Uterus (tissue), 3 donors: ENCODE measurements at regions not wholly inside any gene's neighbourhood (a gene's known extent, or its start where the extent isn't known, plus 50 kb on each side); places are given as distances from the start of the nearest gene placed in this dataset.

Experiments
- DNase-seq, 2 donors: peaks; one replicate each; pipeline ENCODE4 v3.0.0-alpha.2; 2019 to 2020
- H3K27ac ChIP-seq, 2 donors: fragments of 200-600 bp; sonication (generic); 1 replicate in 1 of 2; 2 replicates in 1 of 2; pipeline ENCODE4 v1.5.1; 2016 to 2018
- H3K27me3 ChIP-seq, 2 donors: fragments of 200-600 bp; sonication (generic); one replicate each; pipeline ENCODE4 v1.5.1; 2018 to 2019; ENCODE audit warnings: control low read depth in 1 of 2
- H3K36me3 ChIP-seq, 2 donors: fragments of 200-600 bp; sonication (generic); one replicate each; pipeline ENCODE4 v1.5.1; 2019; ENCODE audit warnings: control low read depth in 1 of 2
- H3K4me1 ChIP-seq, 2 donors: fragments of 200-600 bp; sonication (generic); one replicate each; pipeline ENCODE4 v1.5.1; 2018 to 2019; ENCODE audit warnings: control low read depth in 1 of 2
- H3K4me3 ChIP-seq, 2 donors: fragments of 200-600 bp; sonication (generic); 1 replicate in 1 of 2; 2 replicates in 1 of 2; pipeline ENCODE4 v1.5.1; 2018 to 2019; ENCODE audit warnings: mild to moderate bottlenecking in 1 of 2
- H3K9me3 ChIP-seq, 2 donors: fragments of 200-600 bp; sonication (generic); one replicate each; pipeline ENCODE4 v1.5.1; 2019; ENCODE audit warnings: control low read depth in 1 of 2
- CTCF ChIP-seq, 4 experiments: fragments of 200-600 bp in 2 of 4; fragments of 450-650 bp in 2 of 4; sonication (generic) in 2 of 4; IDR thresholded peaks; one replicate each; pipeline ENCODE4 v1.5.1; 2016 to 2019; ENCODE audit warnings: antibody characterized with exemption in 4 of 4, mild to moderate bottlenecking in 2 of 4, moderate library complexity in 1 of 4
- POLR2A ChIP-seq, 2 donors: fragments of 450-650 bp; IDR thresholded peaks; one replicate each; pipeline ENCODE4 v1.6.1; 2016; ENCODE audit warnings: antibody characterized with exemption in 2 of 2, mild to moderate bottlenecking in 1 of 2, moderate library complexity in 1 of 2
- intact Hi-C: fragments of 100-400 bp; cut with DNase I; formaldehyde crosslinking; loops from one replicate; pipeline ENCODE4 v1.15.1; 2023; ENCODE audit warnings: low total_unique reads
- donor health status: DM: yes; HTN: yes; CAD: no.

- no peaks in the 10 kb centered on the region for H3K36me3 ChIP-seq
- no peaks in the 10 kb centered on the region for H3K27me3 ChIP-seq
- H3K9me3 ChIP-seq, result no peaks in the 10 kb centered on the region
- no peak for DNase-seq
- no peak overlapping the region for H3K4me3 ChIP-seq
- H3K4me1 ChIP-seq, result no peaks in the 10 kb centered on the region
- H3K27ac ChIP-seq, result no peak overlapping the region
- intact Hi-C loops, result no loop called here
- TF ChIP-seq CTCF (IDR thresholded peaks at IDR 0.05) (no peak), POLR2A (IDR thresholded peaks at IDR 0.05) (no peak)
Observed at GRCh38 chr6:1181939-1182605, 129.8 kb upstream of the FOXQ1 start.

GRCh38 chr6:1179571-1180459, 132.1 kb upstream of the FOXQ1 start:
- no peaks in the 10 kb centered on the region for H3K9me3 ChIP-seq
- H3K36me3 ChIP-seq, result no peaks in the 10 kb centered on the region
- no peak for TF ChIP-seq CTCF (IDR thresholded peaks at IDR 0.05)
- TF ChIP-seq POLR2A (IDR thresholded peaks at IDR 0.05), result no peak
- H3K27ac ChIP-seq, result no peak overlapping the region
- DNase-seq, result no peak
- no peaks in the 10 kb centered on the region for H3K4me1 ChIP-seq
- no peaks in the 10 kb centered on the region for H3K27me3 ChIP-seq
- intact Hi-C loops, result no loop called here
- no peak overlapping the region for H3K4me3 ChIP-seq

- Histone ChIP-seq H3K4me1 (no peaks in the 10 kb centered on the region), H3K27ac (no peak overlapping the region), H3K36me3 (no peaks in the 10 kb centered on the region), H3K9me3 (no peaks in the 10 kb centered on the region), H3K4me3 (no peak overlapping the region), H3K27me3 (no peaks in the 10 kb centered on the region)
- no peak for DNase-seq
- TF ChIP-seq POLR2A (IDR thresholded peaks at IDR 0.05) (no peak), CTCF (IDR thresholded peaks at IDR 0.05) (no peak)
- intact Hi-C loops, result no loop called here
Observed at GRCh38 chr6:1178590-1178989, 133.3 kb upstream of the FOXQ1 start.

- intact Hi-C loops, result no loop called here
- no peaks in the 10 kb centered on the region for H3K27me3 ChIP-seq
Observed at GRCh38 chr6:1176567-1176966, 135.3 kb upstream of the FOXQ1 start.

More at GRCh38 chr6:1176567-1176966, 135.3 kb upstream of the FOXQ1 start:
- no peak for DNase-seq
- Histone ChIP-seq H3K9me3 (no peaks in the 10 kb centered on the region), H3K4me3 (no peak overlapping the region), H3K36me3 (no peaks in the 10 kb centered on the region), H3K27ac (no peak overlapping the region), H3K4me1 (no peaks in the 10 kb centered on the region)
- TF ChIP-seq POLR2A (IDR thresholded peaks at IDR 0.05) (no peak), CTCF (IDR thresholded peaks at IDR 0.05) (no peak)
